ENCODE measurements at regions not wholly inside any gene's neighbourhood (a gene's known extent, or its start where the extent isn't known, plus 50 kb on each side); places are given as distances from the start of the nearest gene placed in this dataset.

DNA sequence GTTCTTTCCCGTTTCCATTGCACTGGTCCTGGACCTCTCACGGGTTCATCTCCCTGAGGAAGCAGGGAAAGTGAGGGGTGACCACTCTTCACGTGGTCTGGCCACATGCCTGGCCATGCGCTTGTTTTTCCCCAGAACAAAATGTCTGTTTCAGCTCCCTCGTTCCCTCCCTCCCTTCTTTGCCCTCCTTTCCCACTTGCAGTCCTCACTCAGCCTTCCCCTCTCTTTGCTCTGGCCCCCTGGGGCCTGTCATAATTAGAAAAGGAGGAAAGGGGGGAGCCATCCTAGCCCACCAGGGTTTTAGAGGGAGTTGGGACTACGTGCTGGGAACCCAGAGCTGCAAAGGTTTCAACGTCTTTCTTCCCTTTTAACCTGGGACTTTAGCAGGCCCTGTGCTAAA, 52.8 kb upstream of the CADM1 start:
- DNase-seq = no peak

DNA sequence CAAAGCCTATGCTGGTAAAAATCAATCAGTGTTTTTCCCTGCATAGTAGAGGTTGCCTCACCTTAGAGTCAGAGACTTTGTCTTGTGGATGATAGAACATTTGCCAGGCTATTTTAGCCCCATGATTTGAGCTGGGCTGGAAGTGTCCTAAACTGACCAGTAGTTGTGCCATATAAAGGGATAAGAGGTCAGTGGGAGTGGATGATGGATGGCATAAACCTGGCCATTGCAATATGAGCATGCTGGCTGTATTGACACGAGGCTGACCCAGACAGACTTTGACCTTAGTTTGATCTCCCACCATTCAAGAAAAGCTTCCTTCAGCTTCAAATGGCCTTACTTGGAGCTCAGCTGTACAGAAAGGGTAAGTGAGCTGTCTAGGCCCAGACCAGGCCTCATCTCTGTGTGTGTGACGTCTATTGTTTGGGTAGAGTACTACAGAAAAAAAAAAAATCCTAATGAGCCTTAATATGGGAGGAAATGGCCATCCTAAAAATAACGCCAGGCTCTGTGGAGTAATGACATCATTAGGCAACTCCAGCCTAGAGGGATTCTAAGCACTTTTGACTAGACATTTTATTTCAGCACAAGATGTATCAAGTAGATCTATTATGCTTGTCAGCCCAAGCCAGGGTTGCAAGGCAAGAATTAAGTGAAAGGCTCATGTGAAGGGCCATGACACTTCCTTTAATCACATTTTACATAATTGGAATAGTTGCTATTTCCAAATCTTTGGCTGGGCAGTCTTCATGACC, 51.3 kb upstream of the CADM1 start:
- no peak for DNase-seq
